Neuronal stem cell (in vitro differentiated cells): ENCODE measurements at regions not wholly inside any gene's neighbourhood (a gene's known extent, or its start where the extent isn't known, plus 50 kb on each side); places are given as distances from the start of the nearest gene placed in this dataset.

Experiments
- DNase-seq: peaks from one replicate; pipeline ENCODE4 v3.0.0-alpha.2; 2013; ENCODE audit warnings: low spot score
- H2AFZ ChIP-seq: one replicate; pipeline ENCODE4 v1.6.1; 2013; ENCODE audit warnings: mild to moderate bottlenecking, low read length, inconsistent platforms
- H2AK5ac ChIP-seq: 2 replicates; pipeline ENCODE4 v1.6.1; 2013; ENCODE audit warnings: low read depth, mild to moderate bottlenecking, inconsistent platforms, low read length, moderate library complexity, mixed read lengths
- H2BK120ac ChIP-seq: 2 replicates; pipeline ENCODE4 v1.6.1; 2013; ENCODE audit warnings: low read depth, mild to moderate bottlenecking, inconsistent platforms, low read length, moderate library complexity, mixed read lengths
- H2BK12ac ChIP-seq: one replicate; pipeline ENCODE4 v1.6.1; 2013; ENCODE audit warnings: low read length, inconsistent platforms
- H2BK15ac ChIP-seq: 2 replicates; pipeline ENCODE4 v1.6.1; 2013; ENCODE audit warnings: mild to moderate bottlenecking, low read length, inconsistent platforms, mixed read lengths
- H2BK5ac ChIP-seq: one replicate; pipeline ENCODE4 v1.6.1; 2013; ENCODE audit warnings: inconsistent platforms, mild to moderate bottlenecking, low read length, moderate library complexity
- H3K14ac ChIP-seq: one replicate; pipeline ENCODE4 v1.6.1; 2013; ENCODE audit warnings: low read length, inconsistent platforms
- H3K18ac ChIP-seq: 2 replicates; pipeline ENCODE4 v1.6.1; 2013; ENCODE audit warnings: low read length, inconsistent platforms
- H3K23ac ChIP-seq: 2 replicates; pipeline ENCODE4 v1.6.1; 2013; ENCODE audit warnings: low read depth, mild to moderate bottlenecking, mixed read lengths, low read length, inconsistent platforms; ENCODE audit not compliant: poor library complexity
- H3K27ac ChIP-seq: replicated peaks from 3 replicates; pipeline ENCODE4 v1.5.1; 2013; ENCODE audit warnings: low read length, inconsistent platforms
- H3K27me3 ChIP-seq, 3 experiments: 2 replicates each; pipeline ENCODE4 v1.6.1; 2013; ENCODE audit warnings: low read length in 3 of 3, mild to moderate bottlenecking in 2 of 3, inconsistent platforms in 1 of 3, low read depth in 1 of 3, mixed read lengths in 1 of 3, moderate library complexity in 1 of 3; ENCODE audit not compliant: control insufficient read depth in 3 of 3, insufficient read depth in 3 of 3
- H3K36me3 ChIP-seq, 2 donors: replicated peaks in 1 of 2; 2 replicates each; pipeline ENCODE4 v1.6.1; 2013; ENCODE audit warnings: low read length in 2 of 2; ENCODE audit not compliant: control insufficient read depth in 2 of 2, insufficient read depth in 2 of 2
- H3K4ac ChIP-seq: 2 replicates; pipeline ENCODE4 v1.6.1; 2013; ENCODE audit warnings: inconsistent platforms, mild to moderate bottlenecking, low read length, moderate library complexity
- H3K4me1 ChIP-seq, 2 donors: 1 replicate in 1 of 2; 2 replicates in 1 of 2; pipeline ENCODE4 v1.6.1; 2013; ENCODE audit warnings: low read length in 2 of 2, low read depth in 1 of 2; ENCODE audit not compliant: control insufficient read depth in 2 of 2, insufficient read depth in 1 of 2
- H3K4me2 ChIP-seq: one replicate; pipeline ENCODE4 v1.6.1; 2013; ENCODE audit warnings: mild to moderate bottlenecking, low read length, inconsistent platforms; ENCODE audit not compliant: insufficient read depth, poor library complexity, severe bottlenecking
- H3K4me3 ChIP-seq, 2 donors: 2 replicates each; pipeline ENCODE4 v1.5.1; 2013; ENCODE audit warnings: low read length in 2 of 2, mild to moderate bottlenecking in 2 of 2, inconsistent platforms in 1 of 2, moderate library complexity in 1 of 2
- H3K79me1 ChIP-seq: one replicate; pipeline ENCODE4 v1.6.1; 2013; ENCODE audit warnings: low read depth, mild to moderate bottlenecking, inconsistent platforms, low read length, moderate library complexity
- H3K9ac ChIP-seq: one replicate; pipeline ENCODE4 v1.6.1; 2013; ENCODE audit warnings: mild to moderate bottlenecking, low read depth, low read length, inconsistent platforms; ENCODE audit not compliant: poor library complexity
- H3K9me3 ChIP-seq, 2 donors: replicated peaks in 1 of 2; 2 replicates each; pipeline versions ENCODE3 to v1.6.1; 2013; ENCODE audit warnings: low read length in 2 of 2, mild to moderate bottlenecking in 2 of 2, inconsistent platforms in 1 of 2, low read depth in 1 of 2, mixed read lengths in 1 of 2, moderate library complexity in 1 of 2; ENCODE audit not compliant: control insufficient read depth in 2 of 2, insufficient read depth in 1 of 2
- H4K8ac ChIP-seq: one replicate; pipeline ENCODE4 v1.6.1; 2013; ENCODE audit warnings: low read depth, mild to moderate bottlenecking, inconsistent platforms, low read length, moderate library complexity
- H4K91ac ChIP-seq: one replicate; pipeline ENCODE4 v1.6.1; 2013; ENCODE audit warnings: low read length, low read depth, mild to moderate bottlenecking, inconsistent platforms; ENCODE audit not compliant: poor library complexity
- WGBS, 2 donors: extraction: QIAGEN DNeasy Blood & Tissue Kit; methylation state at CpG; one replicate each; pipeline ENCODE4 v1.1.7; 2013; ENCODE audit warnings: missing lambda C conversion rate in 2 of 2, mixed read lengths in 1 of 2; ENCODE audit not compliant: insufficient read length in 2 of 2, insufficient replicate concordance in 1 of 2; ENCODE audit errors: extremely low coverage in 2 of 2; 5-methylcytosine and 5-hydroxymethylcytosine counted together

DNA sequence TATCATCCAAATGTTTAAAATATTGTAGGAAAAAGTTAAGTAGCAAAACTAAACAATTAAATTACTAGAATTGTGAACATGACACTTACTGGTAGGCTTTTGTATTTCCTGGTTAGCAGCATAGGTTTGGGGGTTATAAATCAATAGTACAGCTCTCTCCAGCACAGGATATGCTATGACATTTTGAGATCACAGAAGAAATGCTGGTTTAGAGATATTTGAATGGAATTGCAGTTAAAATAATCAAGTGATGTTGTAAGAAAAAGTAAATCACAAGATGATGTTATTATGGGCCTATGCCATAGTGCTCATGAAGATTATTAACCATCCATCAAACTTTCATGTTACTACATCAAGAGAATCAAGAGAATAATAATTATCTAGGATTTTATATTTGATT, 1079.9 kb upstream of the SLIT2 start:
- Histone ChIP-seq H3K9ac (no peak overlapping the region), H2BK12ac (no peak overlapping the region), H3K23ac (no peak overlapping the region), H2AFZ (no peak overlapping the region), H2BK5ac (no peak overlapping the region), H3K79me1 (no peaks in the 10 kb centered on the region), H3K9me3 (no peaks in the 10 kb centered on the region), H3K18ac (no peak overlapping the region), H3K4me2 (no peak overlapping the region), H3K14ac (no peak overlapping the region), H3K27me3 (no peaks in the 10 kb centered on the region), H2BK15ac (no peak overlapping the region), H3K4me1 (no peaks in the 10 kb centered on the region), H2BK120ac (no peak overlapping the region), H4K91ac (no peak overlapping the region), H2AK5ac (no peak overlapping the region), H3K36me3 (no peaks in the 10 kb centered on the region), H4K8ac (no peak overlapping the region), H3K27ac (no peak overlapping the region), H3K4me3 (no peak overlapping the region), H3K4ac (no peak overlapping the region)
- no peak for DNase-seq

DNA sequence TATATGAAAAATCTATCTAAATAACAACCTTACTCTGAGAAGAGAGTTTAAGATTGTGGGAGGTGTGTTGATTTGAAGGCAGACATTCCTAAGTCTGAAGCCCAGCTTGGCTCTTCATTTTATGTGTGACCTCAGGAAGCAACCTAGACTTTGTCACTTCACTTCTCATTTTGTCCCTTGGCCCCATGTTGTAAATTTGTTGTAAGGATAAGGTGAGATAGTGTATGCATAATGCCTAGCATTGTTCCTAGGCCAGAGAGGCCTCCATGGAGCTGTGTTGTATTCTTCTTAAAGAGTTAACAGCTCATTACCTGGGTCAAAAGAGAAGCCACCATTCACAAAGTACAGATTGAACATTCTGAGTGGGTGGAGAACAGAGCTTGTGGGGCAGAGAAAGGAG, 1084.4 kb upstream of the SLIT2 start:
- no peak for DNase-seq

DNA sequence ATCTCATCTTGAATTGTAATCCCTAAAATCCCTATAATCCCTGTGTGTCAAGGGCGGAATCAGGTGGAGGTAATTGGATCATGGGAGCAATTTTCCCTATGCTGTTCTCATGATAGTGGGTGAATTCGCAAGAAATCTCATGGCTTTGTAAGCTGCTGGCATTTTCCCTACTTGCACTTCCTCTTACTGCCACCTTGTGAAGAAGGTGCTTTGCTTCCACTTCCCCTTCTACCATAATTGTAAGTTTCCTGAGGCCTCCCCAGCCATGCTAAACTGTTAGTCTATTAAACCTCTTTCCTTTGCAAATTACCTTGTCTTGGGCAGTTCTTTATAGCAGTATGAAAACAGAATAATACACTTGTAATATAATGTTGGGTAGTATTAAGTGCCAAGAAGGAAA, 1087.4 kb upstream of the SLIT2 start:
- Histone ChIP-seq H2BK5ac (no peak overlapping the region), H2BK120ac (no peak overlapping the region), H2BK12ac (no peak overlapping the region), H3K9ac (no peak overlapping the region), H3K9me3 (no peaks in the 10 kb centered on the region), H4K91ac (no peak overlapping the region), H3K27me3 (no peaks in the 10 kb centered on the region), H3K27ac (no peak overlapping the region), H3K4me1 (no peaks in the 10 kb centered on the region), H2AFZ (no peak overlapping the region), H3K4ac (no peak overlapping the region), H3K36me3 (no peaks in the 10 kb centered on the region), H3K4me2 (no peak overlapping the region), H3K79me1 (no peaks in the 10 kb centered on the region), H4K8ac (no peak overlapping the region), H3K14ac (no peak overlapping the region), H2BK15ac (no peak overlapping the region), H3K18ac (no peak overlapping the region), H3K4me3 (no peak overlapping the region), H3K23ac (no peak overlapping the region), H2AK5ac (no peak overlapping the region)
- no CpG with 5 or more reads among the region's 2 CpGs for WGBS, 2 donors
- no peak for DNase-seq

More for the DNA sequence above, 1084.4 kb upstream of the SLIT2 start:
- H3K23ac ChIP-seq = no peak overlapping the region
- H3K4me3 ChIP-seq = no peak overlapping the region
- H3K9me3 ChIP-seq = no peaks in the 10 kb centered on the region
- no peak overlapping the region for H4K8ac ChIP-seq
- H3K18ac ChIP-seq = no peak overlapping the region
- no peaks in the 10 kb centered on the region for H3K79me1 ChIP-seq
- no peak overlapping the region for H3K14ac ChIP-seq
- H3K27me3 ChIP-seq = no peaks in the 10 kb centered on the region
- no peaks in the 10 kb centered on the region for H3K36me3 ChIP-seq
- no peak overlapping the region for H2AFZ ChIP-seq
- H2BK15ac ChIP-seq = no peak overlapping the region
- no peak overlapping the region for H3K9ac ChIP-seq
- H2AK5ac ChIP-seq = no peak overlapping the region
- no peaks in the 10 kb centered on the region for H3K4me1 ChIP-seq
- H2BK120ac ChIP-seq = no peak overlapping the region
- H2BK12ac ChIP-seq = no peak overlapping the region
- H2BK5ac ChIP-seq = no peak overlapping the region
- no peak overlapping the region for H3K27ac ChIP-seq
- no peak overlapping the region for H3K4ac ChIP-seq
- no peak overlapping the region for H4K91ac ChIP-seq
- no peak overlapping the region for H3K4me2 ChIP-seq

DNA sequence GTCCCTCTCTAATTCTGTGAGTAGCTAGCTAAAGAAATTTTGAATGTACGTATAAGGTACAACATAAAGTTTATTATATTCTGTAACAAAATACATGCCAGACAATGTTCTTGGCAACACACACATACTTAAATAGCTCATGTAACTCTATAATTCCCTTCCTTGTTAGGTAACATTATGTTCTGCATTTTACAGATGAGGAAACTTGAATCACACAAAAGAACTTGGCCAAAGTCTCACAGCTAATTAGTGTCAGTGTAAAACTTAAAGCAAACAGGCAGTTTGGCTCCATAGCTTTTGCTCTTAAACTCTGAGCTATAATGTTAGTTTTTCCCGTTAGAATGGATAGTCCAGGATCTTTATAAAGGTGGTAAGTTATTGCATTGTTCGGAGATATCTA, 1091.8 kb upstream of the SLIT2 start:
- H2AFZ ChIP-seq = no peak overlapping the region
- H2AK5ac ChIP-seq = no peak overlapping the region
- H3K27me3 ChIP-seq = no peaks in the 10 kb centered on the region
- H3K23ac ChIP-seq = no peak overlapping the region
- H4K91ac ChIP-seq = no peak overlapping the region
- no peak for DNase-seq
- no peak overlapping the region for H2BK5ac ChIP-seq
- no peak overlapping the region for H2BK120ac ChIP-seq
- H3K4me1 ChIP-seq = no peaks in the 10 kb centered on the region
- H3K79me1 ChIP-seq = no peaks in the 10 kb centered on the region
- no peak overlapping the region for H2BK15ac ChIP-seq
- H2BK12ac ChIP-seq = no peak overlapping the region
- H3K27ac ChIP-seq = no peak overlapping the region
- H3K9ac ChIP-seq = no peak overlapping the region
- no peak overlapping the region for H3K18ac ChIP-seq
- H3K4me3 ChIP-seq = no peak overlapping the region
- no peaks in the 10 kb centered on the region for H3K36me3 ChIP-seq
- H4K8ac ChIP-seq = no peak overlapping the region
- WGBS, 2 donors = no CpG with 5 or more reads among the region's 3 CpGs
- no peak overlapping the region for H3K4me2 ChIP-seq
- no peak overlapping the region for H3K14ac ChIP-seq
- H3K9me3 ChIP-seq = peaks cover 0 to 16% of the 10 kb centered on the region in 2 donors
- no peak overlapping the region for H3K4ac ChIP-seq
